HG03442 (cell line): ENCODE measurements at regions not wholly inside any gene's neighbourhood (a gene's known extent, or its start where the extent isn't known, plus 50 kb on each side); places are given as distances from the start of the nearest gene placed in this dataset.

Experiments used
- ATAC-seq: cut with Tn5 transposase; IDR thresholded peaks from one replicate; pipeline ENCODE4 v1.9.1; 2021; ENCODE audit warnings: mild to moderate bottlenecking, moderate library complexity; ENCODE audit not compliant: unreplicated experiment

GRCh38 chr7:47691988-47692387 is 110.1 kb upstream of the TNS3 start:
- no peak for ATAC-seq

- no peak for ATAC-seq
These were observed 109.1 kb upstream of the TNS3 start for GRCh38 chr7:47690902-47691558.

GRCh38 chr7:47689558-47689957 is 107.6 kb upstream of the TNS3 start:
- no peak for ATAC-seq

- ATAC-seq, result no peak
These were observed 106.6 kb upstream of the TNS3 start for GRCh38 chr7:47688311-47689100.

- ATAC-seq, result no peak
These were observed 103.9 kb upstream of the TNS3 start for GRCh38 chr7:47685712-47686376.

- no peak for ATAC-seq
These were observed 103.2 kb upstream of the TNS3 start for GRCh38 chr7:47685151-47685550.

- no peak for ATAC-seq
These were observed 102.8 kb upstream of the TNS3 start for GRCh38 chr7:47684728-47685127.

- ATAC-seq, result no peak
These were observed 101.6 kb upstream of the TNS3 start for GRCh38 chr7:47683485-47683898.

- ATAC-seq, result no peak
These were observed 101.0 kb upstream of the TNS3 start for GRCh38 chr7:47682874-47683273.

- ATAC-seq, result no peak
These were observed 99.4 kb upstream of the TNS3 start for GRCh38 chr7:47681249-47681810.

GRCh38 chr7:47678641-47679380 is 96.9 kb upstream of the TNS3 start:
- no peak for ATAC-seq

GRCh38 chr7:47677664-47678063 is 95.8 kb upstream of the TNS3 start:
- no peak for ATAC-seq

GRCh38 chr7:47677093-47677492 is 95.2 kb upstream of the TNS3 start:
- ATAC-seq, result no peak

- ATAC-seq, result no peak
These were observed 91.1 kb upstream of the TNS3 start for GRCh38 chr7:47672977-47673381.

- ATAC-seq, result no peak
These were observed 90.4 kb upstream of the TNS3 start for GRCh38 chr7:47672271-47672791.

- no peak for ATAC-seq
These were observed 89.4 kb upstream of the TNS3 start for GRCh38 chr7:47671358-47671757.

- ATAC-seq, result peak; percentile 76
These were observed 88.8 kb upstream of the TNS3 start for GRCh38 chr7:47670729-47671128.

- no peak for ATAC-seq
These were observed 88.0 kb upstream of the TNS3 start for GRCh38 chr7:47669901-47670384.

- ATAC-seq, result peak; percentile 86
These were observed 87.4 kb upstream of the TNS3 start for GRCh38 chr7:47669178-47669891.
